IMR-90 (cell line): ENCODE measurements at regions not wholly inside any gene's neighbourhood (a gene's known extent, or its start where the extent isn't known, plus 50 kb on each side); places are given as distances from the start of the nearest gene placed in this dataset.

ENCODE experiments used
- MXI1 ChIP-seq: IDR thresholded peaks from 2 replicates; pipeline ENCODE4 v1.6.1; 2012; ENCODE audit warnings: low read depth, mild to moderate bottlenecking, low read length, moderate library complexity, borderline replicate concordance
- POLR2A ChIP-seq: IDR thresholded peaks from 2 replicates; pipeline ENCODE4 v1.6.1; 2012; ENCODE audit warnings: mild to moderate bottlenecking, low read depth, low read length
- RAD21 ChIP-seq: IDR thresholded peaks from 2 replicates; pipeline ENCODE4 v1.6.1; 2012; ENCODE audit warnings: low read length, improper control_type of control experiment
- RFX5 ChIP-seq: IDR thresholded peaks from 2 replicates; pipeline ENCODE4 v1.8.0; 2012; ENCODE audit warnings: low read depth, mild to moderate bottlenecking, low read length, moderate library complexity
- SMC3 ChIP-seq: fragments of 150-350 bp; IDR thresholded peaks from 2 replicates; pipeline ENCODE4 v1.6.1; 2016; ENCODE audit warnings: low read depth, mild to moderate bottlenecking, antibody characterized with exemption, low read length, moderate library complexity
- TF ChIP-seq, protein P1 (sequence below): conservative IDR thresholded peaks from 2 replicates; pipeline ENCODE4 v1.5.1; 2012; ENCODE audit warnings: mild to moderate bottlenecking, low read depth, low read length, improper control_type of control experiment

DNA sequence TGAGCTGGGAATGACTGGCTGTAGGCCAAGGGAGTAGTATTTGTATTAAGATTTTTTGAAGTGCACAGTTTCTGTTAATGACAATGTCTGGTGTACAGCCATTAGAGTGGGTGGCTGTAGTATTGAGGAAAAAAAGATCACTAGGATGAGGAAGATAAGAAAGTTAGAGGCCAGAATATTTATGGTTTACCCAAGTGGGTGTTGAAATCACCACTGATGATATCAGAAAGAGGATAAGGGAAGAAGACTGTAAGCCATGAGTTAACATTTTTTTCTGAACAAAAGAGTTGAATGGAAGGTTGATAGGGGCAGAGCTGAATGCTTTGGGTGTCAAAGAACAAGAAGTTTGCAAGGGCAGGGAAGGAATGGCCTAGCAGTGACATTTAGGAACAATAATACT is 104.7 kb downstream of the PRDM13 start:
- TF ChIP-seq MXI1 (no peak), POLR2A (no peak), RFX5 (no peak), RAD21 (no peak), SMC3 (no peak)
- TF ChIP-seq, protein P1, sequence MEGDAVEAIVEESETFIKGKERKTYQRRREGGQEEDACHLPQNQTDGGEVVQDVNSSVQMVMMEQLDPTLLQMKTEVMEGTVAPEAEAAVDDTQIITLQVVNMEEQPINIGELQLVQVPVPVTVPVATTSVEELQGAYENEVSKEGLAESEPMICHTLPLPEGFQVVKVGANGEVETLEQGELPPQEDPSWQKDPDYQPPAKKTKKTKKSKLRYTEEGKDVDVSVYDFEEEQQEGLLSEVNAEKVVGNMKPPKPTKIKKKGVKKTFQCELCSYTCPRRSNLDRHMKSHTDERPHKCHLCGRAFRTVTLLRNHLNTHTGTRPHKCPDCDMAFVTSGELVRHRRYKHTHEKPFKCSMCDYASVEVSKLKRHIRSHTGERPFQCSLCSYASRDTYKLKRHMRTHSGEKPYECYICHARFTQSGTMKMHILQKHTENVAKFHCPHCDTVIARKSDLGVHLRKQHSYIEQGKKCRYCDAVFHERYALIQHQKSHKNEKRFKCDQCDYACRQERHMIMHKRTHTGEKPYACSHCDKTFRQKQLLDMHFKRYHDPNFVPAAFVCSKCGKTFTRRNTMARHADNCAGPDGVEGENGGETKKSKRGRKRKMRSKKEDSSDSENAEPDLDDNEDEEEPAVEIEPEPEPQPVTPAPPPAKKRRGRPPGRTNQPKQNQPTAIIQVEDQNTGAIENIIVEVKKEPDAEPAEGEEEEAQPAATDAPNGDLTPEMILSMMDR: no peak
